GM11168 (cell line): ENCODE measurements at regions not wholly inside any gene's neighbourhood (a gene's known extent, or its start where the extent isn't known, plus 50 kb on each side); places are given as distances from the start of the nearest gene placed in this dataset.
"Not testable (repeated sequence)": the region's sequence is repeated elsewhere in the genome, so short reads cannot be mapped to it uniquely, and the experiment has no call there.

ENCODE experiments used
- in situ Hi-C: fragments of 300-500 bp; cut with MboI; formaldehyde crosslinking; loops from one replicate; pipeline ENCODE4 v1.12.0; 2022; ENCODE audit warnings: low sequenced_read_pairs; ENCODE audit not compliant: unreplicated experiment

DNA sequence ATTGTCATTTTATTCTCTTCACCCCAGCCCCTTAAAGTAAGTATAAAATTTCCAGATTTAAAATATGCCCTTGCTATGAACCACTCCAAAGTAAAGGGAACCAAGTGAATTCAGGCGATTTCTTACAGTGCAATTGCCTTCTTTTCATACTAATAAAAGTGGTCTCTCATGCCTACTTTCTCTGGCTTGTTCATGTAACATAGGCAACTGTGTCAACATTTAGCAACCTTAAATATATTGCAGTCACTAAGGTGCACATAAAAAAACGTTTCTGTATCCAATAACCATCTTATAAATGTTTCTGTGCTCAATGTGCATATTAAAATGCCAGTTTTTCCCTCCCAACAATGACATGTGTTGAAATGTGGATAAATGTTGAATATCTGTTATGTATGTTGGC, 271.6 kb upstream of the DCN start:
- in situ Hi-C loops, result no loop called here

DNA sequence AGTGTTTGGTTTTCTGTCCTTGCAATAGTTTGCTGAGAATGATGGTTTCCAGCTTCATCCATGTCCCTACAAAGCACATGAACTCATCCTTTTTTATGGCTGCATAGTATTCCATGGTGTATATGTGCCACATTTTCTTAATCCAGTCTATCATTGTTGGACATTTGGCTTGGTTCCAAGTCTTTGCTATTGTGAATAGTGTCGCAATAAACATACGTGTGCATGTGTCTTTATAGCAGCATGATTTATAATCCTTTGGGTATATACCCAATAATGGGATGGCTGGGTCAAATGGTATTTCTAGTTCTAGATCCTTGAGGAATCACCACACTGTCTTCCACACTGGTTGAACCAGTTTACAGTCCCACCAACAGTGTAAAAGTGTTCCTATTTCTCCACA, 269.8 kb upstream of the DCN start:
- in situ Hi-C loops, result not testable (repeated sequence)

DNA sequence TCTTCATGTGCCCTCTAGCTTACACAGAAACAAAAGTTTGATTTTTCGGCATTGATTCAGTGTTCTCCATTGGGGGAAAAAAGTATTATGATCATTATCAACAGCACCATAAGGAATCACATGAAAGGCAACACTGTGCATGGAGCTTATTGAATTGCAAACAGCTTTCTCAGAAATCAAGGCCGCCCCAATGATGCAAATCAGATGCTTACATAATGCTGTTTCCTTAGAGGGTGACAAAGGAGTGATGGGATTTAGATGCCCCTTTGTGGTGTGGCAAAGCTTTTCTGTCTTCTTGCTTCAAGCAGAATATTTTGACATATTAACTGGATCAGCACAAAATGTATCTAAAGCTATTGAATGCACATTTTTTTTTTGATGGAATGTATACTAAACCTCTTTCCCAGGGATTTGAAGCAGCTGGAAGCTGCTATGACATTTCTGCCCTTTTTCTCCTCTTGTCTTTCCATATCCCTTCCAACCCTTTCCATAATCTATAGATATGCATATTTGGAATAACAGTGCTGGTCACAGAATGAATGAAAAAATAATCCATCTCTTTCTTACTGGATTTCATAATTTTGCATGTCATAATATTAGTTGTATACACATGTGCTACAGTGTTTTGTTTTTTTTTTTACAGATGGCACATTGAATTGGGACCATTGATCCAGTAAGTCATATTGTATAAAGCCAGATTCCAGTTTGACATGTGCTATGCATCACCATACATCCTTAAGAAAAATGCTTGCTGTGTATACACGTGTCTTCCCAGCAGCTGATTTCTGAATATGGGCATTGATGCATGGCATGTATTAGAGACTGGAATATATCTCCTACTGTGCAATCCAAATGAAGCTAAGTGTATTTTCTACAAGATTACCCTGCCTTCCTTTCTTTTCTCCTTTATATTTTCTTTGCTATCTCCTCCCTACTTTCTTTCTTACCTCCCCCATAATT, 259.7 kb upstream of the DCN start:
- in situ Hi-C loops, result no loop called here

DNA sequence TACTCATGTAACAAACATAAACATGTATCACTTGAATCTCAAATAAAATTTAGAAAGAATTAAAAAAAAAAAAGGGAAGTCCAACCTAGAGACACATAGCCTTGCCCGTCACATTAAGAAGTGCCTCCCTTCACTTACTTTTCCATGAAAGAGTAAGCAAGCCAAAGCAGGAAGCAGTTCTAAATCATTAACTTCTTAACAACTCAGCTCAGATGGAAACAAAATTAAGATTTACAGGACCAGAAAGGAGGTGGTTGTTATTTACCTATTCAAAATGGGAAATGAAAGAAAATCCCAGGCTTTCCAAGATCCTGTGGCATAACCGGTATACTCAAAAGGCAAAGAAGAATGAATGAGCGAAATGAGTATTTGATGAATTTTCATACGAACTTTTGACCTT, 258.6 kb upstream of the DCN start:
- in situ Hi-C loops, result no loop called here

DNA sequence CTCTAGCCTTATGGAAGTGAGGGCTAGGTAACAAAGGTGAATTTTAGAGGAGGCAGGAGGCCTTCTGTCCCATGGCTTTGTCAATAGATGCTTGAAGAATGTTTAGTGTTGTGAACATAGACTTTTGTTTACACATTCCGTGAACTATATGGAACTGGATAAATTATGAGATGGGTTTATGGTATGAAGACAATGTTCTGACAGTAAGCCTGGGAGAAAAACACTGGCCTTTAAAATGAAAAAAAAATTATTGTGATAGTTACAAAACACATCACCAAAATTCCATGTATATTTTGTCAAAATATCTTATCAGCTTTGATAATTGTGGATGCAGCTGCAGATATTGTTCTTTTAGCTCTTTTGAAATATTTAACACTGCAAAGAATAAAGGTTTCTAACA, 251.5 kb upstream of the DCN start:
- in situ Hi-C loops, result no loop called here

DNA sequence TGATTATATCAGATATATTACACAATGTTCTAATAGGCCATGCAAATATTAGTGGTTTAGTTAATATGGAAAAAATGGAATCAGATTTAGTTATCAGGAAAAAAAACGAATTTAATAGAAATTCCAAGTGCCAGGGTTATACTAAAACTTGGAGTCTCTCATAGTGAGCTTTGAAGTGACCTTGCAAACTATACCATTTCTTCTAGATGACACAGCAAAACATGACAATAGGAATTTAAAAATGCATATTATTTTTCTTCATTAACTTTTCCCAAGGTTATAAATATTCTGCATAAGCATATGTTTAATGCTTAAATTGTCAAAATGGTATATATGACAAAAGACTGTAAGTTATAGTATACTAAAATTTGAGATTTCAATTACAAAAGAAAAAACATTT, 250.1 kb upstream of the DCN start:
- in situ Hi-C loops, result no loop called here

DNA sequence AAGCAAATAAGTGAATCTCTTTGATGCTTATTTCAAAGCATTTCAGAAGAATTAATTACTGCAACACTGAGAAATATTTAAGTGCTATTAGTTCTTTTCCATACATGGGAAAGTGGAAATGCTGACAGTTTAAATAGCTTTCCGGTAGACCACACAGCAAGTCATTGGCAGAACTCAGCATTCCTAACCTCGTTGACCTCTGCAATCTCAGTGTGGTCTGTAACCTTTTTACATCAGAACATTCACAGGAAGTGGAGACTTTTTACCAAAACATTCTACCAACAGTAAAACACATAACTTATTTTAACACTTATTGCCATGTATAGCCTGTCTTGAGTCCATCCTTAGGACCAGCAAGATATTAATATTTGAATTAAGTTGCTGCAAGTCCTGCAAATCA, 249.5 kb upstream of the DCN start:
- in situ Hi-C loops, result no loop called here

DNA sequence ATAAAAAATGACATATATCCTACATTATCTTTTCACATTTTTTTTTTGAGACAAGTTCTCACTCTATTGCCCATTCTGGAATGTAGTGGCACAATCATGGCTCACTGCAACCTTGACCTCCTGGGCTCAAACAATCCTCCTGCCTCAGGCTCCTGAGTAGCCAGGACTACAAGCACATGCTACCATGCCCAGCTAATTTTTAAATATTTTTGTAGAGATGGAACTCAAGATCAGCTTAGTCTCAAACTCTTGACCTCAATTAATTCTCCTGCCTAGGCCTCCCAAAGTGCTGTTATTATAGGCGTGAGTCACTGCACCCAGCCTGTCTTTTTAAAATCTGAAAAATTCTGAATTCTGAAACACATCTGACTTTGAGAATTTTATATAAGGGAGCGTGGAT, 241.9 kb upstream of the DCN start:
- in situ Hi-C loops, result no loop called here

DNA sequence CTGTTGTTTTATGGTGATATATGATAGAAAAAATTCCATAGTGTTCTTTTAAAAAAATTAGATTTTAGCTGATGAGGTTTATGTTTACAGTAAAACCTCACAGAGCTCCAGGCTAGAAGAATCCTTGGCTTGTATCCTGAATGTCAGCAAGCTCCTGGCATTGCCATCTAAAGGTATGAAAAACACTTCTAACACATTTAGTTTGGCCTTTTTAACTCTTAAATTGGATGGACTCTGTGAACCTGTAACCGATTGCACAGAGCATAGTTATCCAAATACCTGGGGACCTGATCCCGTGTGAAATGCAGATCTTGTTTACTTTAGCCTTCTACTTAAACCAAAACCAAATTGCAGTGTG, 241.1 kb upstream of the DCN start:
- in situ Hi-C loops, result no loop called here

DNA sequence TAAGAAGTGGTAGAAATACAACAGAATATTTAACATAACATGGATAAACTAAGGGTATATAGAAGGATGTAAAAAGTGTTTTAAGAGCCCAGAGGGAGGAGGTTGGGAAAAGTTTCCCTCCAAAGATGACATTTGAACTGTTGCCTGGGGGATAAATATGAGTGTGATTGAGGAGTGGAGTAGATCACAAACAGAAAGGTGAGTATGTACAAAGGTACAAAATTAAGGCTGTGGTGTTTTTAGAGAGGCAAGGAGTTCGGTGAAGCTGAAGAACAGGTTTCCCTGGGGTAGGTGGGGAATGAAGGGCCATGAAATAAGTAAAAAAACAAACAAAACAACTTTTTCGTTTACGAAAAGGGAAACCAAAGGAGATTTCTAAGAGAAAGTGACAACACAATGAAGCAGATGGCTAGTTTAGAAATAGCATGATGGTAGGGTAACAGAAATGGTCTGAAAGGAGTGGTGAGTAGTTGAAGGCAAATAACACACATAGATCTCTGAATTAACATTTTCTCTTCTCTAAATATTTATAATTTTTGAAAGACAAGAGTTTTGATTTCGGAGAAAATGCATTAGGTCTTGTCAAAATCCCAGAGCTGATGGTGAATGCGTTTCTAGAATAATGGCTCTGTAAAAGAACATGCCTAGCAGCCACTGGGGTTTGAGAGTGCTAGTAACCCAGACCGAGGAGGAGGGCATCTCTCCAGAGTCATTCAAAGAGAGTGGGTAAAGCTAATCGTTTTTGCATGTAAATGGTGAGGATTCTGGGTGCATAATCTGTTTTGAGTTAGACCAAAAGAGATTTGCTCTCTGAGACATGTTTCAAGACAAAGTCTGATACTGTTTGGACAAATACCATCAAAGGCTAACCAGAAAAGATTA, 240.4 kb upstream of the DCN start:
- in situ Hi-C loops, result no loop called here

DNA sequence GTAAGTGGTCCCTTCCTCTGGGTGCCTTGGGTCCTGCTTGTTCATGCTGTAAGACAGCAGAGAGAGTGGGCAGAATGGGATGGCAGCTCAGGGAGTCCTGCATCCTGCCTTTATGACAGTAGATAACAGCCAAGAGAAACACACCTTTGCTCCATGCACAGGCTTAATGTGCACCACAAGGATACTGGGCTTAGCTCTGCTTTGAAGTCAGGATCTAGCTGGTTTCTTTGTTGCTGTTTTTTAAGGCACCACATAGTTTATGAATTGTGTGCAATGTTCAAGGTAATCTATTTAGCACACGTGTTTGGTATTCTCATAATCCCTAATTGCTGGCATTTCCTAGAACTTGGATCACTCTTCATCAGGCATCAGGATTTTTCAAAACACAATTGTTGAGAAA, 239.5 kb upstream of the DCN start:
- in situ Hi-C loops, result no loop called here

DNA sequence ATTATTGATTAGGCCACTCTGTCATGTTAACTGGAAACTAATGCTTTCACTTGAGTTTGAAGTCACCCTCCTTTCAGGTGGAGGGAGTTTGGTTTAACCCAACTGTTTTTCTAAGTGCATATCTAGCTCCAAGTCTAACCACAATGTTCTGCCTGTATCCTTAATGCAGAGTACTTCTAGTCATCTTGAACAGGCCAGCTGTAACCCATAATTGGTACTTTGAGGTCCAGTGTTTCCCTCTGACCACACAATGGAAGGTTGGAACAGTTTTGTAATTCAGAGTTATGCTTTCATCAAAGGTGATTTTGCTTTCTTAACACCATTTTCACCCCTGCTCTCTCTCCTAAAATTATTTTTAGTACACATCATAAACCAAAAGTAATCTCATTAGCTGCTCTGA, 237.2 kb upstream of the DCN start:
- in situ Hi-C loops, result no loop called here

DNA sequence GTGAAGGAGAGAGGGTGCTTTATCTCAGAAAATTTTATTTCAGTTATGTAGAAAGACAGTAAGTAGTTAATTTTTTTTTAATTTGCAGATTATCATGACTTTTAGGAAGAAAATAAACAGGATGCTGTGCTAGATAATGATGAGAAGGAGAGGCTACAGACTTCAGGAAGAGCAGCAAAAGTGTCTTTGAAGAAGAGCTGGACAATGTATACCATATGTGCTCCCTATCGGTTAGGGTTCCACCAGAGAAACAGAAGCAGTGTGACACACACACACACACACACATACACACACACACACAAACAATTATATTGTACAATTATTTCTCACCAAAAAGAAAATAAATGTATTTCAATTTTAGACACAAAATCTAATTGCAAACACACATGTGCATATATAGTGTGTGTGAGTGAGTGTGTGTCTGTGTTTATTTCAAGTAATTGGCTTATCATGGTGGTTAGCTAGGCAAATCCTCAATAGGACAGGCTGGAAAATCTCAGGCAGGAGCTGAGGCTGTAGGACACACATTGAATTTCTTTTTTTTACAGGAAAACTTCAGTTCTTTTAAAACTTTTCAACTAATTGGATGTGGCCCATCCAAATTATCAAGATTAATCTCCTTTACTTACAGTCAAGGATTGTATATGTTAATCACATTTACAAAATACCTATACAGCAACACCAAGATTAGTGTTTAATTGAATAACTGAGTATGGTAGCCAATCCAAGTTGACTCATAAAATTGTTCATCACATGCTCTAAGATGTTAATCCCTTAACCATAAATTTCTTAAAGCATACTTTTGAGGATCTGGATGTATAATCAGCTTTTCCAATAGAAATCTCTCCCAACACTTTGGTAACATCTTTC, 235.8 kb upstream of the DCN start:
- in situ Hi-C loops, result no loop called here

DNA sequence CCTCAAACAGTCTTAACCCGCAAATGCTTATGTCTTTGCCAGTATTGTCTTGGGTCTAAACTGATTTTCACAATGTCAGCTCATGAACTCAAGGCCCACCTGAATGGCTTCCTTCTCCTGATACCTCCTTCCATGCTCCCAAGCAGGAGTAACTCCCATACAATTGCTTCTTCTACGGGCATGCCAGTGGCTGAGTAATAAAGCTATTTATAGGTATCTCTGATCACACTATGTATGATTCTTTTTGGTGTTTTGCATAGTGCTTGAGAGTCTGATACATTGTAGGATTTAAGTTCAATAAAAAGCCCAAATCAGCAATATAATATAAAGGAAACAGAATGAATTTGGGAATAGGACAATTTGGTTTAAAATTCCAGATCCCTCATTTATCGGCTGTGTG, 235.0 kb upstream of the DCN start:
- in situ Hi-C loops, result no loop called here

DNA sequence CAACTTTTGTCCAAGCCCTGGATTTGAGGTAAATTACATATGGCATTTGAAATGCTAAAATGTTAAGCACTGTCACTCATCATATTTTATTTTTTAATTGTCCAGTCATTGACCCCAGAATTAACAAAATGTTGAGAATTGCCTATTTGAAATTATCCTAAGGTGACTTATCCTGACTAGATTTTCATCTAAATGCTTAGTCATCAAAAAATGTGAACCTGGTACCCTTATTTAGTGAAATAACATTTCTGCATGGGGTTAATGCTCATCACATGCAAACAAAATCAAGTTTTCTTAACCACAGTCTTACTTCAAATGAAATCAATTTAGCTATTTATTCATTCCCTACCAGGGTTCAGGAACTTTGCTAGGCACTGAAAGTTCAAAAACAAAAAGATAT, 232.0 kb upstream of the DCN start:
- in situ Hi-C loops, result no loop called here

DNA sequence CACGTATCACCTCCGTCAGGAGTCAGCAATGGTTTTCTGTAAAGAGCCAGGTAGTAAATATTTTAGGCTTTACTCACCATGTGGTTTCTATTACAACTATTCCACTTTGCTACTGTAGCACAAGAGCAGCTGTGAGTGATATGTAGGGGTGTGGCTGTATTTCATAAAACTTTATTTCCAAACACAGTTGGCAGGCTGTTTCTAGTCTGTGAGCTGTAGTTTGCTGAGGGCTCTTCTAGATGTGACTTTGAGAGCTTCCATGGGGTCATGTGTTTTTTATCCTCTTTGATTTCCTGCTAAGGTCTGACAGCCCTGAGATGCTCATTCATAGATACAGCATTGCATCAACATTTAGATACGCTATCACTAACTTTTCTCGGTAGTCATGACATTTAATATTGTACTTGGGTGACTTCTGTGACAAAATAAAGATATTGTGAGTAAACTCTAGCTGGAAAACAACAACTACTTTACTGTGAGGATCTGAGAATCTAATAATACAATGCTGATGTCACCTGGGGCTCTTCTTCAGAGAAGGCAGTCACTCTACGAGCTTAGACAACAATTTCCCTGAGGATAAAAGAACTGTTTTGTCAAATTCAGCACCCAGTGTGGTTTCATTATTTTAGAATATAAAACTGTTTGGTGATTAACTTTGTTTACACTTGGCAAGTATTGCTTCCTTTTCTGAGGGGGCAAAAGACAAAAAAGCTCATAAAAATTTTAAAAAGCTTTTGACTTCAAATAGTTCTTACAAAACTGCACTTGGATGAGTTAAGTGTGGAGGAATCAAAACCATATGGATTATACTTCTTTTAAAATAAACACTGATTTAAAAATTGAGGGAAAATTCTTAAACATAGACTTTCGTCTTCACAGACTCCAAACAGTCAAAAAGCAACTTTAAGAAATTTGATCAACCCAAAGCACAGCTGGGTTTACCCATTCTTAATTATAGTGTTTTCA, 231.2 kb upstream of the DCN start:
- in situ Hi-C loops, result no loop called here

DNA sequence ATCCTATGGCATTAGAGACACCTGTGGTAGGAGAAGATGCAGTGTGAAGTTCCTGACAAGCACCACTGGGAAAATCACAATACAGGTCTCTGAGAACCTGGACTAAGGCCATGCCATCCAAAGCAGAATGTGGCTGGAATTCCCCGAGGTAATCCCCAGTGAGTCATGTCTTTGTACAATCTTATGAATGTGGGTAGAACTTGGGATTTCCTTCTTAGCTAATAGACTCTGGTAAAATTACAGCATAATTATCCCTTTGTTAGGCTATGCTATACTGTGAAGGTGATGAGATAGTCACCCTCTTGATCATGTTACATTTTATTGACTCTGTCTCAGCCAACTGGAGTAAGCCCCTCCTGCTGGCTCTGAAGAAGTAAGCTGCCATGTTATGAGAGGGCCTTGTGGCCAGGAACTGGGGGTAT, 224.3 kb upstream of the DCN start:
- in situ Hi-C loops, result no loop called here

DNA sequence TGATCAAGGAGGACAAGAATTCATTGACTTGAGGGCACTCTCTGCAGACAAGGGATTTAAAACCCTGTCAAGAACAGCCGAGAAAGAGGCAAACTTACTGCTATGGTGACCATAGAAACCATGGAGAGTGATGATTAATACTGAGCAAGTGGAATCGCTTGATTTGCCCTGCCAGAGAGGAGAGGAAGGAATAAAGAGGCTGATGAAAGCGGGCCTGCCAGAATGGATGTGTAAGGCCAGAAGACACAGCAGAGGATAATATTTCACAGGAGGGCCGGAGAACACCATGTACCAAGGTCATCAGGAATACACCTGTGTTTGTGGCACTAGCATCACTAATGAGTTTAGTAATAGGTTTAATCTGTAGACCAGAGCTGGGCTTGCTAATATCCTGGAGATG, 221.8 kb upstream of the DCN start:
- in situ Hi-C loops, result no loop called here

DNA sequence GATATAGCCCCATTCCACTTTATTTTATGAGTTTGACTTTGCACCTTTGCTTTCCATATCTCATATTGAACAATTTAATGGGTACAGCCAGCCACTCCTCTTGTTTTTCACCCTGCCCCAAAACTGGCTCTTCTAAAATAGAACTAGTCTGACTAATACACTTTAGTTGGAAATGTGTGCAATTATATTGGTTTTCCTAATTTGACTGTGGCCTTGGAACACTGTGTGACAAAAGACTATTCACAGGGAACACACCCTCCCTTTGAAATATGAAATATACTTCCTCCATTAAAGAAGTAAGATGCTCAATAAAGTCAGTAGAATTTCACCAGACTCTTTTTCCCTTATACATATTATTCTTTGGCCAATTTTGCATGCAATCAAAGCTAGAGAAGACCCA, 218.6 kb upstream of the DCN start:
- in situ Hi-C loops, result no loop called here
